AG09309 (cell line): ENCODE measurements at regions not wholly inside any gene's neighbourhood (a gene's known extent, or its start where the extent isn't known, plus 50 kb on each side); places are given as distances from the start of the nearest gene placed in this dataset.

Source experiments
- DNase-seq: peaks from one replicate; pipeline ENCODE4 v3.0.0-alpha.2; 2010; ENCODE audit warnings: low read depth
- H3K4me3 ChIP-seq: 2 replicates; pipeline ENCODE4 v1.5.1; 2011; ENCODE audit warnings: mild to moderate bottlenecking, low read depth, low read length, moderate library complexity; ENCODE audit not compliant: control insufficient read depth
- TF ChIP-seq, protein P1 (sequence below): IDR thresholded peaks from 2 replicates; pipeline ENCODE4 v1.5.1; 2011; ENCODE audit warnings: mild to moderate bottlenecking, low read depth, low read length, inconsistent platforms; ENCODE audit not compliant: insufficient read depth, control insufficient read depth; ENCODE audit errors: missing control alignments

DNA sequence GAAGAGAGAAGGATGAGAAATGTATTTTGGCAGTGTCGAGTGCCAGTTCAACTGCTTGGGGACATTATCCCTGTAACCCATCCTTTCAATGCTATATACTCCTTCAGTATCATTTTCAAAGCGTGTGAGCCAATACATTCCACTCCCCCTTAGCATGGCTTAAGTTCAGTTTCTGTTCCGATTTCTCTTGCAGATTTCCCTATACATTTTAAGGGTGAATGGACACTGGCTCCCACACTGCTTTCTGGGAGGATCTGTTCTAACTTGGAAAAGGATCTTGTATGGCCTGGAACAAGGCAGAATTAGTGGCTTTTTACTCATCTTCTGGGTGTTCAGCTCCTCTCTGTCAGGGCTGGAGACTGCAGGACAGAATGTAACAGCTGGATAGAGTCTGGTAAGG, 333.8 kb downstream of the HAPSTR1 start:
- H3K4me3 ChIP-seq, result no peak overlapping the region
- TF ChIP-seq, protein P1, sequence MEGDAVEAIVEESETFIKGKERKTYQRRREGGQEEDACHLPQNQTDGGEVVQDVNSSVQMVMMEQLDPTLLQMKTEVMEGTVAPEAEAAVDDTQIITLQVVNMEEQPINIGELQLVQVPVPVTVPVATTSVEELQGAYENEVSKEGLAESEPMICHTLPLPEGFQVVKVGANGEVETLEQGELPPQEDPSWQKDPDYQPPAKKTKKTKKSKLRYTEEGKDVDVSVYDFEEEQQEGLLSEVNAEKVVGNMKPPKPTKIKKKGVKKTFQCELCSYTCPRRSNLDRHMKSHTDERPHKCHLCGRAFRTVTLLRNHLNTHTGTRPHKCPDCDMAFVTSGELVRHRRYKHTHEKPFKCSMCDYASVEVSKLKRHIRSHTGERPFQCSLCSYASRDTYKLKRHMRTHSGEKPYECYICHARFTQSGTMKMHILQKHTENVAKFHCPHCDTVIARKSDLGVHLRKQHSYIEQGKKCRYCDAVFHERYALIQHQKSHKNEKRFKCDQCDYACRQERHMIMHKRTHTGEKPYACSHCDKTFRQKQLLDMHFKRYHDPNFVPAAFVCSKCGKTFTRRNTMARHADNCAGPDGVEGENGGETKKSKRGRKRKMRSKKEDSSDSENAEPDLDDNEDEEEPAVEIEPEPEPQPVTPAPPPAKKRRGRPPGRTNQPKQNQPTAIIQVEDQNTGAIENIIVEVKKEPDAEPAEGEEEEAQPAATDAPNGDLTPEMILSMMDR, result no peak
- no peak for DNase-seq

GRCh38 chr16:9428355-9429005, 337.0 kb downstream of the HAPSTR1 start:
- DNase-seq, result no peak
- no peak overlapping the region for H3K4me3 ChIP-seq
- TF ChIP-seq, protein P1, result no peak

DNA sequence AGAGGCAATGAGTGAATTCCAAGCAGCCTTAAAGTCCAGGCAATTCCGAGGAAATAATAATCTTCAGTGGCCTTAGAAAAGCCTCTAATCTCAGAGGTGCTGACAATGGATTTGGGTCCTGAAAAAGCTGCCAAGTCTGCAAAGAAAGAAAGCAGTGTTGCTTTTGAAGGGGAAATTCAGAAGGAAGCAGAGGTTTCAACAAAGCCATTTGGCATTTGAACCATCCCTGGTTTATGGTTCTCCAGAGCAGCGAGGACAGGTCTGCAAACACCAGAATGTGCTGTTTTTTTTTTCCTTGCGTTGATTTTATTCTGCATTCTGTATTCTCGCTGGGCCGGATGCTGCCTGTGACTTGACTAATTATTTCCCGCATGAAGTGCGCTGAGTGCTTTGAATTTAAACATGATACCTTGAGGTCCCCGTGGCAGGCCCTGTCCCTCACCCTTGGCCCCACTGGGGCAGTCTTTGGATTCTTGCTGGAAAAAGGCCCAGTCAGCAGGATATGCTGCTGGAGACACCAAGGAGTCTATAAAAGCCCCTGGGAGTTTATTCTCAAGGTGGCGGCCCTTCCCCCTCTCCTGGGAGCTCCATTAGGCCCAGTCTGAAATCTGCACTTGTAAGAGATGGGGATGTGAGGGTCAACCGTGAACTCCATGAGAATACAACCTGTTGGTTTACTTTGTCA, 338.3 kb downstream of the HAPSTR1 start:
- no peak overlapping the region for H3K4me3 ChIP-seq
- DNase-seq, result no peak
- TF ChIP-seq, protein P1, result no peak

DNA sequence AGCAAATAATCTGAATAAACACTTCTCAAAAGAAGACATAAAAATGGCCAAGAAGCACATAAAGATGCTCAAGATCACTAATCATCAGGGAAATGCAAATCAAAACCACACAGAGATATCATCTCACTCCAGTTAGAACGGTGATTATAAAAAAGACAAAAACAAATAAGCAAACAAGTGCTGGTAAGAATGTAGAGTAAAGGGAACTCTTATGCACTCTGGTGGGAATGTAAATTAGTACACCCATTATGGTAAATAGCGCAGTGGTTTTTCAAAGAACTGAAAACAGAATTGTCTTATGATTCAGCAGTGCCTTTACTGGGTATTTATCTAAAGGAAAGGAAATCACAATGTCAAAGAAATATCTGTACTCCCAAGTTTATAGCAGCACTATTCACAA, 343.2 kb downstream of the HAPSTR1 start:
- DNase-seq, result no peak
- H3K4me3 ChIP-seq, result no peak overlapping the region
- TF ChIP-seq, protein P1, result no peak

GRCh38 chr16:9436175-9436574, 344.7 kb downstream of the HAPSTR1 start:
- DNase-seq, result no peak
- TF ChIP-seq, protein P1, result no peak
- H3K4me3 ChIP-seq, result no peak overlapping the region

DNA sequence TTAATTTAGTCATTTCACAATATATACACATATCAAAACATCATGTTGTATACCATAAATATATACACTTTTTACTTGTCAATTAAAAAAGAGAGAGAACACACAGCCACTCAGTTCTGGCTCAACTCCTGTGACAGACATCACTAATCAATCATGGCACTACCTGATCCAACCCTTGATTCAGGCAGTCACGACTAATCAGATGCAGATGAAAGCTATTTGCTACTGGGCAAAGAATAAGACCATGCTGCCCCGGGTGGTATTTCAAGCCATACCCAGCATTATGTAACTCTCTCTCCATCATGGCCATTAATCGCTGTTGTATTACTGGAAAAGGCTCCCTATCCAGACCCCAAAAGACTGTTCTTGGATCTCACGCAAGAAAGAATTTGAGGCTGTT, 345.7 kb downstream of the HAPSTR1 start:
- no peak overlapping the region for H3K4me3 ChIP-seq
- no peak for DNase-seq
- TF ChIP-seq, protein P1, result no peak
